WTC11 (cell line): ENCODE measurements at regions not wholly inside any gene's neighbourhood (a gene's known extent, or its start where the extent isn't known, plus 50 kb on each side); places are given as distances from the start of the nearest gene placed in this dataset.

Experiments
- ATF1 ChIP-seq: sonication (generic); formaldehyde crosslinking; IDR thresholded peaks from 2 replicates; pipeline ENCODE4 v1.8.1; 2023; ENCODE audit warnings: mild to moderate bottlenecking, moderate library complexity, missing genetic modification reagents
- ESRRA ChIP-seq: sonication (generic); formaldehyde crosslinking; IDR thresholded peaks from 2 replicates; pipeline ENCODE4 v1.8.1; 2022; ENCODE audit warnings: mild to moderate bottlenecking, missing genetic modification reagents, borderline replicate concordance
- HMGA2 ChIP-seq: fragments of 250-450 bp; sonication (Bioruptor Pico); IDR thresholded peaks from 2 replicates; pipeline ENCODE4 v1.4.0; 2021; ENCODE audit warnings: mild to moderate bottlenecking, moderate library complexity
- MYBL2 ChIP-seq: sonication (generic); formaldehyde crosslinking; IDR thresholded peaks from 2 replicates; pipeline ENCODE4 v1.8.1; 2023; ENCODE audit warnings: mild to moderate bottlenecking, moderate library complexity, missing genetic modification reagents
- NFYB ChIP-seq: sonication (generic); formaldehyde crosslinking; conservative IDR thresholded peaks from 2 replicates; pipeline ENCODE4 v1.8.0; 2022; ENCODE audit warnings: low read depth, missing genetic modification reagents
- RELA ChIP-seq: sonication (generic); formaldehyde crosslinking; IDR thresholded peaks from 2 replicates; pipeline ENCODE4 v1.8.1; 2022; ENCODE audit warnings: missing genetic modification reagents, mild to moderate bottlenecking, borderline replicate concordance
- ZNF121 ChIP-seq: sonication (generic); formaldehyde crosslinking; IDR thresholded peaks from 2 replicates; pipeline ENCODE4 v1.8.0; 2023; ENCODE audit warnings: missing genetic modification reagents
- ZNF232 ChIP-seq: sonication (generic); formaldehyde crosslinking; IDR thresholded peaks from 2 replicates; pipeline ENCODE4 v1.8.0; 2022; ENCODE audit warnings: mild to moderate bottlenecking, missing genetic modification reagents
- TF ChIP-seq, protein P1 (sequence below): fragments of 200-600 bp; IDR thresholded peaks from 2 replicates; pipeline ENCODE4 v1.8.0; 2022; ENCODE audit warnings: antibody characterized with exemption
- TF ChIP-seq, protein P2 (sequence below): sonication (generic); formaldehyde crosslinking; IDR thresholded peaks from 2 replicates; pipeline ENCODE4 v1.8.0; 2022; ENCODE audit warnings: mild to moderate bottlenecking, missing genetic modification reagents
- TF ChIP-seq, protein P3 (sequence below): sonication (generic); formaldehyde crosslinking; IDR thresholded peaks from 2 replicates; pipeline ENCODE4 v1.8.1; 2023; ENCODE audit warnings: mild to moderate bottlenecking, missing genetic modification reagents, moderate library complexity

DNA sequence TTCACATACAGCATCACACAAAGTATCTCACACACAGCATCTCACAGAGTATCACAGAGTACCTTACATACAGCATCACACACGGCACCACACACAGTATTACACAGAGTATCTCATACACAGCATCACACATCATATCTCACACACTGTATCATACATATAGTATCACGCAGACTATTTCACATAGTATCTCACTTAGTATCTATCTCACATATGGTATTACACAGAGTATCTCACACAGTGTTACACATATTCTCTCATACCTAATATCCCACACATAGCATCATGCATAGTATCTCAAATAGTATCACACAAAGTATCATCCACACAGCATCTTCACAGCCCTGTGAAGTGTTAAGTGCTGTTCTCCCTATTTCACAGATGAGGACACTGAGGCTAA is 121.5 kb upstream of the RAB4A start:
- TF ChIP-seq, protein P1, sequence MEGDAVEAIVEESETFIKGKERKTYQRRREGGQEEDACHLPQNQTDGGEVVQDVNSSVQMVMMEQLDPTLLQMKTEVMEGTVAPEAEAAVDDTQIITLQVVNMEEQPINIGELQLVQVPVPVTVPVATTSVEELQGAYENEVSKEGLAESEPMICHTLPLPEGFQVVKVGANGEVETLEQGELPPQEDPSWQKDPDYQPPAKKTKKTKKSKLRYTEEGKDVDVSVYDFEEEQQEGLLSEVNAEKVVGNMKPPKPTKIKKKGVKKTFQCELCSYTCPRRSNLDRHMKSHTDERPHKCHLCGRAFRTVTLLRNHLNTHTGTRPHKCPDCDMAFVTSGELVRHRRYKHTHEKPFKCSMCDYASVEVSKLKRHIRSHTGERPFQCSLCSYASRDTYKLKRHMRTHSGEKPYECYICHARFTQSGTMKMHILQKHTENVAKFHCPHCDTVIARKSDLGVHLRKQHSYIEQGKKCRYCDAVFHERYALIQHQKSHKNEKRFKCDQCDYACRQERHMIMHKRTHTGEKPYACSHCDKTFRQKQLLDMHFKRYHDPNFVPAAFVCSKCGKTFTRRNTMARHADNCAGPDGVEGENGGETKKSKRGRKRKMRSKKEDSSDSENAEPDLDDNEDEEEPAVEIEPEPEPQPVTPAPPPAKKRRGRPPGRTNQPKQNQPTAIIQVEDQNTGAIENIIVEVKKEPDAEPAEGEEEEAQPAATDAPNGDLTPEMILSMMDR: no peak
- TF ChIP-seq ATF1 (CRISPR knock-in tag) (no peak), NFYB (CRISPR knock-in tag) (no peak), ESRRA (CRISPR knock-in tag) (no peak), ZNF232 (CRISPR knock-in tag) (no peak), MYBL2 (CRISPR knock-in tag) (no peak), RELA (CRISPR knock-in tag) (no peak), HMGA2 (CRISPR knock-in tag) (no peak), ZNF121 (no peak)
- TF ChIP-seq, protein P2, sequence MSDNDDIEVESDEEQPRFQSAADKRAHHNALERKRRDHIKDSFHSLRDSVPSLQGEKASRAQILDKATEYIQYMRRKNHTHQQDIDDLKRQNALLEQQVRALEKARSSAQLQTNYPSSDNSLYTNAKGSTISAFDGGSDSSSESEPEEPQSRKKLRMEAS (CRISPR knock-in tag): no peak
- TF ChIP-seq, protein P3, sequence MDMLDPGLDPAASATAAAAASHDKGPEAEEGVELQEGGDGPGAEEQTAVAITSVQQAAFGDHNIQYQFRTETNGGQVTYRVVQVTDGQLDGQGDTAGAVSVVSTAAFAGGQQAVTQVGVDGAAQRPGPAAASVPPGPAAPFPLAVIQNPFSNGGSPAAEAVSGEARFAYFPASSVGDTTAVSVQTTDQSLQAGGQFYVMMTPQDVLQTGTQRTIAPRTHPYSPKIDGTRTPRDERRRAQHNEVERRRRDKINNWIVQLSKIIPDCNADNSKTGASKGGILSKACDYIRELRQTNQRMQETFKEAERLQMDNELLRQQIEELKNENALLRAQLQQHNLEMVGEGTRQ (CRISPR knock-in tag): no peak
